ENCODE measurements at regions not wholly inside any gene's neighbourhood (a gene's known extent, or its start where the extent isn't known, plus 50 kb on each side); places are given as distances from the start of the nearest gene placed in this dataset.
"Not testable (repeated sequence)": the region's sequence is repeated elsewhere in the genome, so short reads cannot be mapped to it uniquely, and the experiment has no call there.

GRCh38 chr2:12543076-12543977 lies 173.4 kb upstream of the TRIB2 start:
- H3K27me3 ChIP-seq, result peaks cover 3% of the 10 kb centered on the region; the same call in 1 of the 2 replicates
- no peak for DNase-seq
- no peak overlapping the region for H3K4me3 ChIP-seq
- H3K9me3 ChIP-seq (replicated peaks), result no peaks in the 10 kb centered on the region
- H3K27ac ChIP-seq, result no peak overlapping the region
- H3K36me3 ChIP-seq, result no peaks in the 10 kb centered on the region
- H3K4me1 ChIP-seq, result no peaks in the 10 kb centered on the region

DNA sequence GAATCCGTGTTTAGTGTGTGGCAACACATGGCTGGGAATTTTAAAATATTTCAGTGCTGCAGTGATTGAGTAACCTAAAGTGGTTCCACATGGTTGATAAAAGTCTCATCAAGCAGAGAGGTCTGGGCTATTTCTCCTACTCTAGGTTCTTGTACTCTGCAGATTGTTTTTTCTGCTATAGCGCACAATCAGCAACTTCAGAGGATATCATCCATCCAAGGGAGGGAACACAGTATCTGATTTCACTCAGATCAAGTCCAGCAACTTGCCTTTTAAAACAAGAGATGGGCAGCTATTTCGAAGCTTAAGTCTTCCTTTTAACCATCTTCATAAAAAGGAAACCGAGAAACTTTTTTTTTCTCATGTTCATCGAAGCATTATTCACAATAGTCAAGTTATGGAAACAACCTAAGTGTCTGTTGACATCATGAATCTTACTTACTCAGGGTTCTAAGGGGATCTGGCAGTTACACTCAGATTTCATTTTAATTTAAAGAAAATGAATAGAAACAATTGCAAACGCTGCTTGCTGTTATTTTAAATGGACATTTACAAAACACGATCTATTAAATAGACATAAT lies 172.7 kb upstream of the TRIB2 start:
- DNase-seq, result no peak
- Histone ChIP-seq H3K4me3 (no peak overlapping the region), H3K27ac (no peak overlapping the region), H3K36me3 (no peaks in the 10 kb centered on the region), H3K4me1 (no peaks in the 10 kb centered on the region), H3K27me3 (peaks cover 3% of the 10 kb centered on the region; the same call in 1 of the 2 replicates), H3K9me3 (replicated peaks) (no peaks in the 10 kb centered on the region)

DNA sequence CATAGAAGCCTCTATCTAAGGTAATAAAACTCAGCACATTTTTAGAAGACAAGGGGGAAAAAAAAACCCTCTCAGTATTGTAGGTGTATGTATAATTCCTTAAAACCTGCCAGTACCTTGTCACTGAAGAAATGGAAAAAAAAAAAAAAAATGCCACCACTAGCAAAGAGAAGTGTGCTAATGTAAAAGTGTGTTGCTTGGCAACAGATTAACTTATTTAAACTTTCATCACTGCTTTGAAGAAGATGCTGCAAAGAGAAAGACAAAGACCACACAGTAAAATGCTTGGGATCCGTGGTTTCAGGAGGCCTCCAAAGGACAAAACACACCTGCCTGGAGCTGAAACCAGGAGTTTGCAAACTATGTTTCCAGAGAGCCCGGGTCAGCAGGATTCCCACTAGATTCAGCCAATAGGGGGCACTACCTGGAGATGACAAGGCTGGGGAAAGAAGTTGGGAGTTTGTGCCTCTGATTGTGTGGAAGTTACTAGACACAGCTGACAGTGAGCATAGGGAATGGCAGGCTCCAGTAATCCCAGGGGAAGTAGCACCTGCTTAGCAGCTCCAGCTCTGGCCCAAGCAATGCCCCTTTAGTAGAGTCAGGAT lies 169.1 kb upstream of the TRIB2 start:
- H3K9me3 ChIP-seq (replicated peaks), result no peaks in the 10 kb centered on the region
- no peaks in the 10 kb centered on the region for H3K4me1 ChIP-seq
- no peak overlapping the region for H3K27ac ChIP-seq
- no peak overlapping the region for H3K4me3 ChIP-seq
- peaks cover 3% of the 10 kb centered on the region; the same call in 1 of the 2 replicates for H3K27me3 ChIP-seq
- peak in 1 of 2 experiments; percentile 27 for DNase-seq
- no peaks in the 10 kb centered on the region for H3K36me3 ChIP-seq

DNA sequence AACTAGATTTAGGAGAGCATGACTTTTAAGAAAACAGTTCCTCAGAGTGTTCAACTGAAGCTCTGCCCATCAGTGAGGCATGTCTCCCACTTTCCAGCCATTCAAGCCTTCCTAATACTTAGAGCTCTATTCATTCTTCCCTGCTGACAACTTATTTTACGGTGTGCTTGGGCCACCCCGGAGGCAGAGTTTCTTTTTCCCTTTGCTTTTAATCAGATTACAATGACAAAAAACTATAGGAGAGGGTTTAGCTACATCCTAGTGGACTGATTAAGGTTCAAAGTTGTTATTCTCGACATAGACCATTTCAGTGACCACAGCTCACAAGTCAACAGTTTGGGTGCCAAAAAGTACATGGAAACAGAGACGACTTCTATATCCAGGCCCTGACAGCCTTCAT lies 167.8 kb upstream of the TRIB2 start:
- DNase-seq, result no peak
- Histone ChIP-seq H3K9me3 (replicated peaks) (no peaks in the 10 kb centered on the region), H3K4me3 (no peak overlapping the region), H3K27me3 (peaks cover 3% of the 10 kb centered on the region; the same call in 1 of the 2 replicates), H3K27ac (no peak overlapping the region), H3K4me1 (no peaks in the 10 kb centered on the region), H3K36me3 (no peaks in the 10 kb centered on the region)

DNA sequence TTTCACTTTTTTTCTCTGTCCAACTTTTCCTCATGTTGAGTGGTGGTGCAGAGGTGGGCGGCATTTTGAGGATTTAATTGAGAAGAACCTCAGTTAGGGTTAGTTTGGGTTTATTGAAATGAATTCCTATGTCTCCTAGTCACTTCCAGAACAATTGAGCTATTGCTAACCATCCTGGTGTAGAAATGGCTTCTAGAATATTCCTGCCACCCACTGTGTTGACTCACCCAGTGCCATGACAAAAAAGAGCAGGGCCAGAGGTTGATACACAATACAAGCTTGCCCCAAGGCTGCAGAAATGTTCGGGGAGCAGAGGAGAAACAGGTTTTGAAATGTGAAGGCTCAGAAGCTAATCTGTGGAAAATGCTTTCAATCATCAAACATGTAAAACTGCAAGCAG lies 167.1 kb upstream of the TRIB2 start:
- Histone ChIP-seq H3K4me1 (no peaks in the 10 kb centered on the region), H3K27ac (no peak overlapping the region), H3K36me3 (no peaks in the 10 kb centered on the region), H3K4me3 (no peak overlapping the region), H3K9me3 (replicated peaks) (no peaks in the 10 kb centered on the region), H3K27me3 (peaks cover 3% of the 10 kb centered on the region; the same call in 1 of the 2 replicates)
- DNase-seq, result no peak

DNA sequence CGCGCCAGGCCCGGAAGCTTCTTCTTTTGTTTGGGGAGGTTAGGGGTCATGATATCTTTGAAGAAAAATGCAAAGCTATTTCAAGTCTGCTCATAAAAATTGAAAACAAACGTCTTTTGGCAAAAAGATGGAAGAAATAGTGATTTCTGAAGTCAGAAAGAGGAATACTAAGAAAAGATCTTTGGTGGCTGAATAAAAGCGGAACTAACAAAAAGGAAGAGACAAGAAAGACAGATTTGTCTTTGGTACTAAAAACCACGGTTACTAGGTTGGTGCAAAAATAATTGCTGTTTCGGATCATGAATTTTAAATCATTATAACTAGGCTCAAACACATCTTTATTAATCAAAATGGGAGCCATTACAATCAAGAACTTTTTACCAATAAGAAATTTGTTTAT lies 164.6 kb upstream of the TRIB2 start:
- no peaks in the 10 kb centered on the region for H3K4me1 ChIP-seq
- no peak overlapping the region for H3K4me3 ChIP-seq
- no peaks in the 10 kb centered on the region for H3K36me3 ChIP-seq
- DNase-seq, result no peak
- no peaks in the 10 kb centered on the region for H3K9me3 ChIP-seq (replicated peaks)
- no peak overlapping the region for H3K27ac ChIP-seq
- H3K27me3 ChIP-seq, result no peaks in the 10 kb centered on the region

- Histone ChIP-seq H3K9me3 (replicated peaks) (no peaks in the 10 kb centered on the region), H3K27ac (no peak overlapping the region), H3K4me1 (no peaks in the 10 kb centered on the region), H3K27me3 (no peaks in the 10 kb centered on the region), H3K4me3 (no peak overlapping the region), H3K36me3 (no peaks in the 10 kb centered on the region)
- DNase-seq, result no peak
Observed at GRCh38 chr2:12554224-12555011, 162.3 kb upstream of the TRIB2 start.

DNA sequence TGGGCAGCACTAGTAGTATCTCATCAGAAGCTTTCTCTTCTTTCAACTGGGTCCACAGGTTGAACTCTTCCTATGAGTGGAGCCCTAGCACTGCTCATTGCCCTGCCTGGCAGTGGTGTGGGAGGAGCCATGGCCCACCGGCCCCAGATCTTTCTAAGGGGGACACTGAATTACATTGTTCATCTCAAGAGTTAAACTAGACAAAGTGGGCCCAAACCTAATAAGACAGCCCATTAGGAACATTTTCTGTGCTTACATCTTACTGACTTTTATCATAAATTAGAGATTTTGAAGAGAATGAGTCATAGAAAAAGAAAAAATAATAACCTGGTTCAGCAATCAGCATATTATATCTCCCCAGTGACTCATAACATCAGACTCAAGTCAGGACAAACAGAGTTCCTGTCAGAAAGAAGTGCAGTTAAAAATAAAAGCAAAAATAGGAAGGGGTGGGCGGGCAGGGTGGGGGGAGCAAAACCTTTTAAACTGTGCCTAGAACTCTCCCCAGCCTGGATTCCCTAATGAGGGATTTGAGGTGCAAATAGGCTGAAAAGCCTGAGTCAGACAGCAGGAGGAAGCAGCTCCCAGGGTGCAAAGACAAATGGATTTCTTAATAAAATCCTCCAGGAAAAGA lies 161.6 kb upstream of the TRIB2 start:
- Histone ChIP-seq H3K27ac (no peak overlapping the region), H3K27me3 (no peaks in the 10 kb centered on the region), H3K4me3 (no peak overlapping the region), H3K4me1 (no peaks in the 10 kb centered on the region), H3K36me3 (no peaks in the 10 kb centered on the region), H3K9me3 (replicated peaks) (no peaks in the 10 kb centered on the region)
- no peak for DNase-seq

DNA sequence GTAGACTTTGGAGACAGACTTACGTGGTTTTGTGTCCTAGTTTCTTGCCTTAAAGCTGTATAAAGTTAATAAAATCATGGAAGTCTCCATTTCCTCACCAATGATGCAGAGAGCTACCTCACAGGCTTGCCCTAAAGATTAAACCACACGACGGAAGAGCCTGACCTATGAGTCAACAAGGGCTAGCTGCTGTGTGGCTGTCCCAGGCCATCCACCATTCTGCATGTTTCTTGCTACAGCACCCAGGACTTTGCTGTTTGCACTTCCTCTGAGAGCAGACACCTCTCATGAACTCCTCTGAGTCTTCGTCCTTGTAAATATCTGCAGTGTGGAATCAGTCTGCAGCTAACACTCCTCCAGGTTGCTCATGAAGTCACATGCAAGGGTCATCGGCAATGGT lies 160.0 kb upstream of the TRIB2 start:
- H3K27ac ChIP-seq, result no peak overlapping the region
- no peak for DNase-seq

DNA sequence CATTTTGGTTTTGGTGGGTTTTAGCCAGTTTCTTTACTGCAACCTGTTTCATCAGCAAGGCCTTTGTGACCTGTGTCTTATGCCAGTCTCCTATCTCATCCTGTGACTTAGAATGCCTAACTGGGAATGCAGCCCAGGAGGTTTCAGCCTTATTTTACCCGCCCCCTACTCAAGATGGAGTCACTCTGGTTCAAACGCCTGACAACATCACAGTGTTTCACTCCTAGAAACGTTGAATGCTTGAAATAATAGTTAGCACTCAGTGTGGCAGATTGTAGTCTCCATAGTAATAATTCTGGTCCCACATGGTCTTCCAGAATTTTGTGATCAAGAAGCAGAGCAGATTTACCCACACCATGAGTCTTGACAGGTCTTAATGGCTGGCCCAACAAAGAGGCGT lies 159.0 kb upstream of the TRIB2 start:
- H3K27me3 ChIP-seq, result no peaks in the 10 kb centered on the region
- no peak for DNase-seq
- no peaks in the 10 kb centered on the region for H3K9me3 ChIP-seq (replicated peaks)

More for the DNA sequence above, 160.0 kb upstream of the TRIB2 start:
- Histone ChIP-seq H3K9me3 (replicated peaks) (no peaks in the 10 kb centered on the region), H3K36me3 (no peaks in the 10 kb centered on the region), H3K27me3 (no peaks in the 10 kb centered on the region), H3K4me1 (no peaks in the 10 kb centered on the region), H3K4me3 (no peak overlapping the region)

DNA sequence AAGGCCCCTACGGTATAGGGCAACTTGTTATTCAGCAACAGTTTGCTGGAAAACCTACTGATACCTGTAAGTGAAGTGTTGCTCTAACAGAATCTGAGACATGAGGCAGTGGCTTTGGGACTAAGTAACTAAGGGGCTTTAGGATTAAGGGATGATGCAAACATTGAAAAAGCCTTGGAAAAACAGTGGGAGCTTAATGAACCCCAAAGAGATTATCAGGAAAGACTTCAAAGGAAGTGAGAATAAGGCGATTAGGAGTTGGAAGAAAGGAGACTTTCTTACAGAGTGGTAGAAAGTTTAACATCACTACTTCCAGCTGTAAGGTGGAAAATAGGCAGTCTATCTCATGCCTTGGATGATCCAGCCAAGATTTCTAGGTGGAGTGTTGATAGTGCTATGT lies 158.2 kb upstream of the TRIB2 start:
- Histone ChIP-seq H3K36me3 (no peaks in the 10 kb centered on the region), H3K4me1 (no peaks in the 10 kb centered on the region), H3K4me3 (no peak overlapping the region), H3K27ac (no peak overlapping the region), H3K9me3 (replicated peaks) (no peaks in the 10 kb centered on the region), H3K27me3 (no peaks in the 10 kb centered on the region)
- no peak for DNase-seq

More for the DNA sequence above, 159.0 kb upstream of the TRIB2 start:
- no peak overlapping the region for H3K27ac ChIP-seq
- no peaks in the 10 kb centered on the region for H3K4me1 ChIP-seq
- H3K36me3 ChIP-seq, result no peaks in the 10 kb centered on the region
- H3K4me3 ChIP-seq, result no peak overlapping the region

DNA sequence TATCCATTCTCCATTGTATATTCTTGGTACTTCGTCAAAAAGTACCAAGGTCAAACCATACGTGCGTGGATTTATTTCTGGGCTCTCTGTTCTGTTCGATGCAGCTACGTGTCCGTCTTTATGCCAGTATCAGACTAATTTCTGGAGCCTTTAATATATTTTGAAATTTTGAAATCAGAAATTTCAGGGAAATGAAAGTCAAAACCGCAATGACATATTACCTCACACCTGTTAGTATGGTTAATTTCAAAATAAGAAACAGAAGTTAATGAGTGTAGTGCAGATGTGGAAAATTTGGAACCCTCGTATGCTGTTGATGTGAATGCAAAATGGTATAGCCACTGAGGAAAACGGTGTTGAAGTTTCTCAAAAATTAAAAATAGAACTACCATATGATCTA lies 156.1 kb upstream of the TRIB2 start:
- H3K27ac ChIP-seq, result no peak overlapping the region
- no peak for DNase-seq
- H3K27me3 ChIP-seq, result no peaks in the 10 kb centered on the region

DNA sequence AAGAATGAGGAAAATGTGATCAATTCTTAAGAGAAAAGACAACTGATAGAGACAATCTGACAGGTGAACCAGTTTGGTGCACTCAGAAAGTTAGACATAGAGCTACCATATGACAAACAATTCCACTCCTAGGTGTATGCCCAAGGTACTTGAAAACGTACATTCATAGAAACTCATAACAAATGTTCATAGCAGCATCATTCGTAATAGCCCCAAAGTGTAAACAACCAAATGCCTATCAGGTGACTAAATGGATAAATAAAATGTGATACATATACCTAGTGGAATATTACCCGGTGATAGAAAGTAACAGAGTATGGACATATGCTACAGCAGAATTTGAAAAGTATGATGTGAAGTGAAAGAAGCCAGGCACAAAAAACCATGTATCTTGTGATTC lies 149.3 kb upstream of the TRIB2 start:
- Histone ChIP-seq H3K9me3 (replicated peaks) (no peaks in the 10 kb centered on the region), H3K4me1 (no peaks in the 10 kb centered on the region; the same call in 1 of the 2 replicates), H3K27ac (no peak overlapping the region), H3K27me3 (no peaks in the 10 kb centered on the region), H3K4me3 (no peak overlapping the region), H3K36me3 (no peaks in the 10 kb centered on the region)
- DNase-seq, result no peak

More for the DNA sequence above, 156.1 kb upstream of the TRIB2 start:
- Histone ChIP-seq H3K36me3 (no peaks in the 10 kb centered on the region), H3K9me3 (replicated peaks) (no peaks in the 10 kb centered on the region), H3K4me1 (no peaks in the 10 kb centered on the region; the same call in 1 of the 2 replicates), H3K4me3 (no peak overlapping the region)

- H3K4me3 ChIP-seq; H3K9me3 ChIP-seq (replicated peaks); H3K36me3 ChIP-seq; H3K27ac ChIP-seq; H3K27me3 ChIP-seq; H3K4me1 ChIP-seq; DNase-seq: not testable (repeated sequence)
Observed at GRCh38 chr2:12569510-12569909, 147.2 kb upstream of the TRIB2 start.

All from SJCRH30 (cell line).